GM12874 (cell line): ENCODE measurements at regions not wholly inside any gene's neighbourhood (a gene's known extent, or its start where the extent isn't known, plus 50 kb on each side); places are given as distances from the start of the nearest gene placed in this dataset.

Experiments
- CTCF ChIP-seq: IDR thresholded peaks from 2 replicates; pipeline ENCODE4 v1.5.1; 2011; ENCODE audit warnings: low read depth, mild to moderate bottlenecking, control low read depth, low read length, moderate library complexity; ENCODE audit not compliant: insufficient read depth

GRCh38 chr6:4374216-4374615, 238.8 kb upstream of the ECI2 start:
- no peak for TF ChIP-seq CTCF

- TF ChIP-seq CTCF, result no peak
Measured at GRCh38 chr6:4372866-4373265, 237.5 kb upstream of the ECI2 start.

- no peak for TF ChIP-seq CTCF
Measured at GRCh38 chr6:4371207-4371921, 236.0 kb upstream of the ECI2 start.

- TF ChIP-seq CTCF, result no peak
Measured at GRCh38 chr6:4370066-4370465, 234.7 kb upstream of the ECI2 start.

- no peak for TF ChIP-seq CTCF
Measured at GRCh38 chr6:4369616-4370015, 234.2 kb upstream of the ECI2 start.

GRCh38 chr6:4368649-4369048, 233.3 kb upstream of the ECI2 start:
- TF ChIP-seq CTCF, result no peak

GRCh38 chr6:4367643-4368042, 232.3 kb upstream of the ECI2 start:
- no peak for TF ChIP-seq CTCF
